ENCODE measurements at regions not wholly inside any gene's neighbourhood (a gene's known extent, or its start where the extent isn't known, plus 50 kb on each side); places are given as distances from the start of the nearest gene placed in this dataset.

DNA sequence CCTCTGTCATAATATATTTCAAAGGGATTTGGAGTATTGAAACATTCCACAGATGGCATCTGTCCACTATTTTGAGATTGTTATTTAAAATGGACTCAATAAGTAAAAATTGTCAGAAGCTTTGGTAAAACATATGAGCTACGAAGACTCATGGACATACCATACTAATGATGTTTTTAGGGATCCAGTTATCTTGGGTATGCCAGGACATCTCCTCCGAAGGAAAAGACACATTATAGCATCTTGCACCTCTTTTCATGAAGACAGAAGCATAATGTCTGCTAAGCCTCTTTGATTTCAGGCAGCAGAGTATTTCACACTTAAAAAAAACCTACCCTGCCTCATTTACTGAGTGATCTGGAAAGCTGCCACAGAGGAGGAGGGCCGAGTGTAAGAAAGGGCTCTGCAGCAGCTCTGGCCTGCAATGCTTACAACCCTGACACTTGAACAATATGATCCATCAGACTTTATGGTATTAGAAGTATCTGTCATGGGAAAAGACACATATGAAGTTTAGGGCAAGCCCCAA lies 284.8 kb downstream of the TUSC7 start:
- TF ChIP-seq POLR2AphosphoS5 (IDR thresholded peaks at IDR 0.05; ENCODE audit: low read depth, low read length) = no peak
- TF ChIP-seq FOXP2 (optimal IDR thresholded peaks at IDR 0.05; ENCODE audit: borderline replicate concordance, extremely low read depth, extremely low read length, insufficient read depth) = no peak
- TF ChIP-seq, protein P1, sequence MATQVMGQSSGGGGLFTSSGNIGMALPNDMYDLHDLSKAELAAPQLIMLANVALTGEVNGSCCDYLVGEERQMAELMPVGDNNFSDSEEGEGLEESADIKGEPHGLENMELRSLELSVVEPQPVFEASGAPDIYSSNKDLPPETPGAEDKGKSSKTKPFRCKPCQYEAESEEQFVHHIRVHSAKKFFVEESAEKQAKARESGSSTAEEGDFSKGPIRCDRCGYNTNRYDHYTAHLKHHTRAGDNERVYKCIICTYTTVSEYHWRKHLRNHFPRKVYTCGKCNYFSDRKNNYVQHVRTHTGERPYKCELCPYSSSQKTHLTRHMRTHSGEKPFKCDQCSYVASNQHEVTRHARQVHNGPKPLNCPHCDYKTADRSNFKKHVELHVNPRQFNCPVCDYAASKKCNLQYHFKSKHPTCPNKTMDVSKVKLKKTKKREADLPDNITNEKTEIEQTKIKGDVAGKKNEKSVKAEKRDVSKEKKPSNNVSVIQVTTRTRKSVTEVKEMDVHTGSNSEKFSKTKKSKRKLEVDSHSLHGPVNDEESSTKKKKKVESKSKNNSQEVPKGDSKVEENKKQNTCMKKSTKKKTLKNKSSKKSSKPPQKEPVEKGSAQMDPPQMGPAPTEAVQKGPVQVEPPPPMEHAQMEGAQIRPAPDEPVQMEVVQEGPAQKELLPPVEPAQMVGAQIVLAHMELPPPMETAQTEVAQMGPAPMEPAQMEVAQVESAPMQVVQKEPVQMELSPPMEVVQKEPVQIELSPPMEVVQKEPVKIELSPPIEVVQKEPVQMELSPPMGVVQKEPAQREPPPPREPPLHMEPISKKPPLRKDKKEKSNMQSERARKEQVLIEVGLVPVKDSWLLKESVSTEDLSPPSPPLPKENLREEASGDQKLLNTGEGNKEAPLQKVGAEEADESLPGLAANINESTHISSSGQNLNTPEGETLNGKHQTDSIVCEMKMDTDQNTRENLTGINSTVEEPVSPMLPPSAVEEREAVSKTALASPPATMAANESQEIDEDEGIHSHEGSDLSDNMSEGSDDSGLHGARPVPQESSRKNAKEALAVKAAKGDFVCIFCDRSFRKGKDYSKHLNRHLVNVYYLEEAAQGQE (IDR thresholded peaks at IDR 0.05; ENCODE audit: insufficient read depth in 1 of 2, low read depth in 2 of 2, low read length in 2 of 2) = no peak
- TF ChIP-seq TAF1 (IDR thresholded peaks at IDR 0.05; ENCODE audit: borderline replicate concordance, insufficient read depth, low read length) = no peak
- no peak for TF ChIP-seq SIN3A (IDR thresholded peaks at IDR 0.05; ENCODE audit: borderline replicate concordance, insufficient read depth, low read length)

DNA sequence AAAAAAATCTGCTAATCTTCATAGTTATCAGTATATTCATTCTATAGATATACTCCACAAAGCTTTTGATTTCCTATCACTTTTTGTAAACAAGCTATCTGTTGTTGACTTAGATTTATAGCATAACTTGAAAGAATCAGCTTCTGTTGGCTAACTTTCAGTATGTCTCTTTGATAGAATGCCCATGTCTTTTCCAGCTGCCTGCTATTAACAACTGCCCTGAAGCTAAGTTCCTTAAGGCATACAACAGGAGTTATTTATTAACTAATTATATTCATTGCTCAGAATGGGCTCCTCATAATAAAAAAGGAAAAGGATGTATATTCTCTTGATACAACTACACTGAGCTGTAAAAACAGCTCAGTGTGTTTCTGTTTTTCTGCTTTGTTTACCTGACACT lies 293.9 kb downstream of the TUSC7 start:
- TF ChIP-seq TAF1 (IDR thresholded peaks at IDR 0.05; ENCODE audit: borderline replicate concordance, insufficient read depth, low read length) = no peak
- no peak for TF ChIP-seq FOXP2 (optimal IDR thresholded peaks at IDR 0.05; ENCODE audit: borderline replicate concordance, extremely low read depth, extremely low read length, insufficient read depth)
- TF ChIP-seq, protein P1 (IDR thresholded peaks at IDR 0.05; ENCODE audit: insufficient read depth in 1 of 2, low read depth in 2 of 2, low read length in 2 of 2) = no peak
- TF ChIP-seq POLR2AphosphoS5 (IDR thresholded peaks at IDR 0.05; ENCODE audit: low read depth, low read length) = no peak
- no peak for TF ChIP-seq SIN3A (IDR thresholded peaks at IDR 0.05; ENCODE audit: borderline replicate concordance, insufficient read depth, low read length)

DNA sequence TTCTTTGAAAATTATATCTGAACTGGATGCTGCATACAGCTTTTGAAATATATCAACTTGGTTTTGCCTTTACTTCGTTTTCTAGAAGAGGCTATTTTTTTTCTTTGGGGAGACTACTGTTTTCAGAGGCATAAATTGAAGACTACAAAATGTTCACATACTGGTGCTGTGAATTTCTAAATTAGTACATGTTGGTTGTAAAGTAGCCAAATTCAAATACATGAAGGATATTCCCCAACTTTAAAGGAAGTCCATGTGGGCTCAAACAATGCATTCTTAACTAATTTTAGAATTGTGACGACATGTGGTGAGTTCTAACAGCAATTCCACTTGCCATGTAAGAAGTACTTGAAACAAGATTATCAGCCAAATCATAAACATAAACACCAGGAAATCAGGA lies 295.7 kb downstream of the TUSC7 start:
- TF ChIP-seq FOXP2 (optimal IDR thresholded peaks at IDR 0.05; ENCODE audit: borderline replicate concordance, extremely low read depth, extremely low read length, insufficient read depth) (no peak), POLR2AphosphoS5 (IDR thresholded peaks at IDR 0.05; ENCODE audit: low read depth, low read length) (no peak)

DNA sequence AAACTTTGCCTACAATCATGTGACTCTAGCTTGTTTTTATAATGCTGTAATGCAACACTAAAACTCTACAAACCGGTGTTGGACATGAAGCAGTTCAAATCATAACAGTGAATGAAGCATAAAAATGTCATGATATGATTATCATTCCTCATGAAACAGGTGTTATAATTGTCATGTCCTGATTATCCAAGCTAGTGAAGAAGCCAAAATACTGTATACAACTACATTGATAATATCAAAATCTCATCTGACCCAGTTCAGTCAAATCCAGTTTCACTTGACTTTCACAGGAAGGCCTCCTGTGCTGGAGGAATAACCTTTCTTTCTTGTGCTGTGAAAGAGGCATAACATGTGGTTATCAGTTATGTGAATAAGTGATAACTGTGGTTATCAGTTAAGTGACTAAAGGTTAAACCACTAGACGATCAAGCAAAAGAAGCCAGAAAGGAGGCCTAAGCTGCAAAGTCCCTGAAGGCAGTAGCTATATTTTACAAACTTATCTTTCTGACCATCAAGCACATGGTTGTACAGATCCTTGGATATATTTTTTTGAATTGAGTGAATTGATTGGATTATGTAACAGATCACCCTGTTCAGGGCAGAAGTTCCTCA lies 296.4 kb downstream of the TUSC7 start:
- TF ChIP-seq SIN3A (IDR thresholded peaks at IDR 0.05; ENCODE audit: borderline replicate concordance, insufficient read depth, low read length) (no peak), TAF1 (IDR thresholded peaks at IDR 0.05; ENCODE audit: borderline replicate concordance, insufficient read depth, low read length) (no peak), POLR2AphosphoS5 (IDR thresholded peaks at IDR 0.05; ENCODE audit: low read depth, low read length) (no peak), FOXP2 (optimal IDR thresholded peaks at IDR 0.05; ENCODE audit: borderline replicate concordance, extremely low read depth, extremely low read length, insufficient read depth) (no peak)
- TF ChIP-seq, protein P1 (IDR thresholded peaks at IDR 0.05; ENCODE audit: insufficient read depth in 1 of 2, low read depth in 2 of 2, low read length in 2 of 2) = no peak

DNA sequence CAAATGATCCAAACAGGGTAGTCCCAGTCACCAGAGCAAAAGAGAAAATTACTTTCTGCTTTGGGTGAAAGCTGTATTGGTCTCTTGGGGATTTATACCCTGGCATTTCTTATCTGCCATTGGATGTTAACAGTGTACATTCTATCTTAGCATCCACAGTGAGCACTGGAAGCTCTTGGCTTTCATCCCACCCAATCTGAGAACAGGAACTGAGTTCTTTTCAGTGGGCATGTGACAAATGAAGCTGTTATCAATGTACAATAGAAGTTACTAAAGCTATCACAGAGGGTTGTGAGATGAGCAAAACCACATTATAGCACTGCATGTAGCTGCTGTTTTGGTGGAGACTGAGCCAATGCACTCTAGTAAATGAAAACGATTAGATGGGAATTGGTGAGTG lies 300.7 kb downstream of the TUSC7 start:
- TF ChIP-seq SIN3A (IDR thresholded peaks at IDR 0.05; ENCODE audit: borderline replicate concordance, insufficient read depth, low read length) (no peak), POLR2AphosphoS5 (IDR thresholded peaks at IDR 0.05; ENCODE audit: low read depth, low read length) (no peak), TAF1 (IDR thresholded peaks at IDR 0.05; ENCODE audit: borderline replicate concordance, insufficient read depth, low read length) (no peak), FOXP2 (optimal IDR thresholded peaks at IDR 0.05; ENCODE audit: borderline replicate concordance, extremely low read depth, extremely low read length, insufficient read depth) (no peak)
- TF ChIP-seq, protein P1 (IDR thresholded peaks at IDR 0.05; ENCODE audit: insufficient read depth in 1 of 2, low read depth in 2 of 2, low read length in 2 of 2) = no peak

Measured in PFSK-1 (cell line).